GM10266 (cell line): ENCODE measurements at regions not wholly inside any gene's neighbourhood (a gene's known extent, or its start where the extent isn't known, plus 50 kb on each side); places are given as distances from the start of the nearest gene placed in this dataset.
"Not testable (repeated sequence)": the region's sequence is repeated elsewhere in the genome, so short reads cannot be mapped to it uniquely, and the experiment has no call there.

ENCODE experiments used
- DNase-seq: peaks from one replicate; pipeline ENCODE4 v3.0.0; 2012; ENCODE audit errors: extremely low spot score
- TF ChIP-seq, protein P1 (sequence below): IDR thresholded peaks from 2 replicates; pipeline ENCODE4 v1.5.1; 2012; ENCODE audit warnings: mild to moderate bottlenecking, low read depth; ENCODE audit not compliant: control insufficient read depth, insufficient read depth; ENCODE audit errors: missing control alignments

DNA sequence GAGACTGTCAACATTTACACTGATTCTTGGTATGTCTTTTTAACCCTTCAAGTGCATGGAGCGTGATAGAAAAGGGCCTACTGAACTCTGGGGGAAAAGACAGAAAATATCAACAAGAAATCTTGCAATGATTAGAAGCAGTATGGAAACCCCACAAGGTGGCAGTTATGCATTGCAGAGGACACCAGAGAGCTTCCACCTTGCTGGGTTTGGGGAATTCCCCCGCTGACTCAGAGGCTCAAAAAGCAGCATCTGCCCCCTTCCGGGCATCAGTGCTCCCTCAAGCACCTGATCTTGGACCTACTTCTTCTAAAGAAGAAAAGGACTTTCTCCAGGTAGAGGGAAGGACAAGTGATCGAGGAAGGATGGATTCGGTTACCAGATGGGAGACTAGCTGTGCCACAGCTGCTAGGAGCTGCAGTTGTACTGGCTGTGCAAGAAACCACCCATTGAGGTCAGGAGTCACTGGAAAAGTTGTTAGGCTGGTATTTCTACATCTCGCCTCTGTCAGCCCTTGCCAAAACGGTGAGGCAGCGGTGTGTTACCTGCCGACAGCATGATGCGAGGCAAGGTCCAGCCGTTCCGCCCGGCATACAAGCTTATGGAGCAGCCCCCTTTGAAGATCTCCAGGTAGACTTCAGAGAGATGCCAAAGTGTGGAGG is 102.8 kb upstream of the OSBPL11 start:
- TF ChIP-seq, protein P1, sequence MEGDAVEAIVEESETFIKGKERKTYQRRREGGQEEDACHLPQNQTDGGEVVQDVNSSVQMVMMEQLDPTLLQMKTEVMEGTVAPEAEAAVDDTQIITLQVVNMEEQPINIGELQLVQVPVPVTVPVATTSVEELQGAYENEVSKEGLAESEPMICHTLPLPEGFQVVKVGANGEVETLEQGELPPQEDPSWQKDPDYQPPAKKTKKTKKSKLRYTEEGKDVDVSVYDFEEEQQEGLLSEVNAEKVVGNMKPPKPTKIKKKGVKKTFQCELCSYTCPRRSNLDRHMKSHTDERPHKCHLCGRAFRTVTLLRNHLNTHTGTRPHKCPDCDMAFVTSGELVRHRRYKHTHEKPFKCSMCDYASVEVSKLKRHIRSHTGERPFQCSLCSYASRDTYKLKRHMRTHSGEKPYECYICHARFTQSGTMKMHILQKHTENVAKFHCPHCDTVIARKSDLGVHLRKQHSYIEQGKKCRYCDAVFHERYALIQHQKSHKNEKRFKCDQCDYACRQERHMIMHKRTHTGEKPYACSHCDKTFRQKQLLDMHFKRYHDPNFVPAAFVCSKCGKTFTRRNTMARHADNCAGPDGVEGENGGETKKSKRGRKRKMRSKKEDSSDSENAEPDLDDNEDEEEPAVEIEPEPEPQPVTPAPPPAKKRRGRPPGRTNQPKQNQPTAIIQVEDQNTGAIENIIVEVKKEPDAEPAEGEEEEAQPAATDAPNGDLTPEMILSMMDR, result peak; percentile 9
- not testable (repeated sequence) for DNase-seq

DNA sequence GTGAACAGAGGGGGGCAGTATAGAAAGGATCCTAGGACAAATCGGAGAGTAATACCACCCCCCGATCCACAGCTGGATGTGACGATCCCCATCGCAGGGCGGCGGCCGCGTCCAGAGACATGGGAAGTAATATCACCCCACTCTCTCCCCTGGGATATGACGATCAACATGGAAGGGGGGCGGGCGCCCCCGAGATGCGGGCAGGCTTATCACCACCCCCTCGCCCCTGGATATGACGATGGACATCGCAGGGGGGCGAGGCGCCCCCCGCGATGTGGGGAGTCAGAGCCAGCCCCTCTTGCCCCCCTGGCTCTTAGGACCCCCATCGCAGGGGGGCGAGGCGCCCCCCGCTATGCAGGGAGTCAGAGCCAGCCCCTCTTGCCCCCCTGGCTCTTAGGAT is 120.4 kb upstream of the OSBPL11 start:
- DNase-seq, result no peak
- TF ChIP-seq, protein P1, result no peak

DNA sequence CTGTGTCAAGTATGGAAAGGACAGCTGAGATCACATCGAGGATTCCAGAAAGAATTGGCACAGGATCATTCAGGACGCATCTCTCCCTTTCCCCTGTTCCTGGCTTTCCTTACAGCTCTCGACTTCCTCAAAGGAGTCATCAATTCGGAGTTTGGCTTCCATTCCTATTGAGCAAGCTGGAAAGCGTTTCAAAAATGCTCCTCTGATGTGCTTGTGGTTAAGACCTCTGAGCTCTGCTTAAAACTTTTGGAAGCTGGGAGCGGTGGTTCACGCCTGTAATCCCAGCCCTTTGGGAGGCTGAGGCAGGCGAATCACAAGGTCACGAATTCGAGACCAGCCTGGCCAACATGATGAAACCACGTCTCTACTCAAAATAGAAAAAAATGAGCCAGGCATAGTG is 136.9 kb upstream of the OSBPL11 start:
- DNase-seq, result not testable (repeated sequence)

DNA sequence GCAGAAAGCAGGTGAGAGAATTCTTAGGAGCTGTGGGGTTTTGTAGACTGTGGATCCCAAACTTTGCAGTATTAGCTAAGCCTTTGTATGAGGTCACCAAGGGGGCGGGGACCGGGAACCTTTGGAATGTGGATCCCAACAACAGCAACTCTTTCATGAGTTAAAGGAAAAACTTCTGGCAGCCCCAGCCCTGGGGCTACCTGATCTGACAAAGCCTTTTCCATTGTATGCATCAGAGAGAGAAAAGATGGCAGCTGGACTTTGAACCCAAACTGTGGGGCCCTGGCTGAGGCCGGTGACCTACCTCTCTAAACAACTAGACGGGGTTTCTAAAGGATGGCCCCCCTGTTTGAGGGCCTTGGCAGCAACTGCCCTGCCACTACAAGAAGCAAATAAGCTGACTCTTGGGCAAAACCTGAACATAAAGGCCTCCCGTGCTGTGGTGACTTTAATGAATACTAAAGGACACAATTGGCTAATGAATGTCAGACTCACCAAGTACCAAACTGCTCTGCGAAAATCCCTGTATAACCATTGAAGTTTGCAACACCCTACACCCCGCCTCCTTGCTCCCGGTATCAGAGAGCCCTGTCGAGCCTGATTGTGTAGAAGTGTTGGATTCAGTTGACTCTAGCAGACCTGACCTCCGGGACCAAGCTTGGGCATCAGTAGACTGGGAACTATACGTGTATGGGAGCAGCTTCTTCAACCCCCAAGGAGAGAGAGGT is 146.9 kb upstream of the OSBPL11 start:
- DNase-seq, result not testable (repeated sequence)

DNA sequence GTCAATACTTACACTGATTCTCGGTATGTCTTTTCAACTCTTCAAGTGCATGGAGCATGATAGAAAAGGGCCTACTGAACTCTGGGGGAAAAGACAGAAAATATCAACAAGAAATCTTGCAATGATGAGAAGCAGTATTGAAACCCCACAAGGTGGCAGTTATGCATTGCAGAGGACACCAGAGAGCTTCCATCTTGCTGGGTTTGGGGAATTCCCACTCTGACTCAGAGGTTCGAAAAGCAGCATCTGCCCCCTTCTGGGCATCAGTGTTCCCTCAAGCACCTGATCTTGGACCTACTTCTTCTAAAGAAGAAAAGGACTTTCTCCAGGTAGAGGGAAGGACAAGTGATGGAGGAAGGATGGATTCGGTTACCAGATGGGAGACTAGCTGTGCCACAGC is 147.5 kb upstream of the OSBPL11 start:
- TF ChIP-seq, protein P1, result peak; percentile 35
- DNase-seq, result peak; percentile 37

DNA sequence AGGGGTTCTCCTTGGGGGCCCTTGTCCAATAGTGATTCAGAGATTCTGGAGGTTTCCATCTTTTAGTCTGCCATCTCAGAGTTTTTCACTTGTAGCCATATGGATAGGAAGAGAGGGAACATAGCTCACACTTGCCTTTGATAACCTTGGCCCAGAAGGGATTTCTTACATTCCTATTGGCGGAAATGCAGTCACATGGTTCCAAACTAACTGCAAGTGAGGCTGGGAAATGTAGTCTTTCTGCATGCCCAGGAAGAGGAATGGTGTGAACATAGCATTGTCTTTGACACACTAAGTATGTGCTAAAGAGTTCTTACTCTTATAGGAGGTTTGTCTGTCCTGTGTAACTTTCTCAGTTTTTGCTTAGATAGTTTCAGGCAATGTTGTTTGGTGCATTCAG is 161.8 kb upstream of the OSBPL11 start:
- not testable (repeated sequence) for DNase-seq

DNA sequence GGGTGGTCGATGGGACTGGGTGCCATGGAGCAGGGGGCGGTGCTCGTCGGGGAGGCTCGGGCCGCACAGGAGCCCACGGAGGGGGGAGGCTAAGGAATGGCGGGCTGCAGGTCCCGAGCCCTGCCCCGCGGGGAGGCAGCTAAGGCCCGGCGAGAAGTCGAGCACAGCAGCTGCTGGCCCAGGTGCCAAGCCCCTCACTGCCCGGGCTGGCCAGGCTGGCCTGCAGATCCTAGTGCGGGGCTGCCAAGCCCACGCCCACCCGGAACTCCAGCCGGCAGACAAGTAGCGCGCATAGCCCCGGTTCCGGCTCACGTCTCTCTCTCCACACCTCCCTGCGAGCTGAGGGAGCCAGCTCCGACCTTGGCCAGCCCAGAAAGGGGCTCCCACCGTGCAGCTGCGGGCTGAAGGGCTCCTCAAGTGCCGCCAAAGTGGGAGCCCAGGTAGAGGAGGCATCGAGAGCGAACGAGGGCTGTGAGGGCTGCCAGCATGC is 163.4 kb upstream of the OSBPL11 start:
- not testable (repeated sequence) for DNase-seq

DNA sequence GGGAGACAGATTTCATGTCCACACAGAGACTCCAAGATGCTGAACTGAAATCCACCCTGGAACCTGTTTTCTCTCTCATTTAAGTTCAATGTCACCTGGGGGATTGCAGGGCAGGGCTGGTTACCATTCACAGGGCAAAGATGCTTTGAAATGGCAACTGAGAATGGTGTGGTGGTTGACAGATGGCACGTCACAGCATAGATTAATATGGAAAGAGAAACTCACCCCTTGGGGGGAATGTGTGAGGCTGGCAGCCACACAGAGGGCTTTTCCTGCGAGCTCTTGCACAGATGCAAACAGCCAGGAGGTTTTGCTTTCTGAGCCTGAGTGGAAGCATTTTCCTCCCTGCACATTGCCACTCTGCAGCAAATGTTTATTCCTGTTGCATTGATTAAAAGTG is 167.3 kb upstream of the OSBPL11 start:
- not testable (repeated sequence) for DNase-seq

DNA sequence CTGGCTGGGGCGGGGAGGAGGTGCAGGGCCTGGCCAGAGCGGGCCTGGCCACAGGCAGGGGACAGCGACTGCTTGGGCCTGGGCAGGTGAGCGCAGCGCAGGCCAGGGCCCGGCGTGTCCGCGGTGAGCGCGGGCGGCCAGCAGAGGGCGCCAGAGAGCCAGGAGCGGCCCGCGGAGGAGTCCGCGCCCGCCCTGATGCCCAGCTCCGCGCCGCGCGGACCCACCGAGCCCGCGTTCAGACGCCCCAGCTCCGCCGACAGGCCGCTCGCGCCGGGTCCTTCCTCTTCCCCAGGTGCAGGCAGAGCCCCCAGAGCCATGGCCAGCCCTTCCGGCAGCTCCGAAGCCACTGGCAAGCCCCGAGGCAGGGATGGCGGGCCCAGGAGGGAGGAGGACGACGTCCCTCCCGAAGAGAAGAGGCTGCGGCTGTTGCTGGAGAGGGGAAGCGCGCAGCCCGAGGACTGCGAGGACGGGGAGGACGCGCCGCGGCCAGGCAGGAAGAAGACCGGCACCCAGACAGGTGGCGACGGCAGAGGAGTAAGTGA is 171.1 kb upstream of the OSBPL11 start:
- peak; percentile 72 for DNase-seq
- TF ChIP-seq, protein P1, result peak; percentile 88

DNA sequence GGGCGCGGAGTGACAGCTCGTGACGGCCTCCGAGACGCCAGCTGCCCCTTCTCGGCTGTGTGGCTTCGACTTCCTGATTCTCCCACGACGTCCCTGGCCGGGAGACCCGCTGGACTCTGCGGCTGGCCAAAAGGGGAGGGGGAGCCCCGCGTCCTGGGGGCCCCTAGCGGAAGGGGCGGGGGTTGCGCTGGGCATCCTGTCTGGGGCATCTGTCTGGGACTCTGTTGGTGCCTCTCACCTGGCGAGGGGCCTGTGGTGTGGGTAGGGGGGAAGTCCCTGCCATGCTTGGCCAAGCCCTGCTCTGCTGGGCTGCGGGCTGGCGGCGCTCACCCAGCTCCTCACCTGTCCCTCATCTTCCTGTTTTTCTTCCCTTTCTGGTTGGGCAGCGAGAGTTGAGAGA is 171.6 kb upstream of the OSBPL11 start:
- not testable (repeated sequence) for DNase-seq
